Stomach (tissue), 8 donors: ENCODE measurements at regions not wholly inside any gene's neighbourhood (a gene's known extent, or its start where the extent isn't known, plus 50 kb on each side); places are given as distances from the start of the nearest gene placed in this dataset.

Experiments
- DNase-seq, 2 donors: peaks; one replicate each; pipeline versions ENCODE4 v3.0.0 to v3.0.0-alpha.2; 2013 to 2019
- H3K27ac ChIP-seq, 5 donors: fragments of 200-600 bp in 4 of 5; sonication (generic) in 4 of 5; one replicate each; pipeline ENCODE4 v1.5.1; 2013 to 2019; ENCODE audit warnings: mild to moderate bottlenecking in 1 of 5, moderate library complexity in 1 of 5
- H3K27me3 ChIP-seq, 3 donors: fragments of 200-600 bp; sonication (generic); one replicate each; pipeline ENCODE4 v1.5.1; 2017 to 2019; ENCODE audit warnings: mixed run types in 1 of 3
- H3K36me3 ChIP-seq, 4 donors: fragments of 200-600 bp; sonication (generic); 1 replicate in 3 of 4; 2 replicates in 1 of 4; pipeline ENCODE4 v1.5.1; 2016 to 2019
- H3K4me1 ChIP-seq, 4 donors: fragments of 200-600 bp; sonication (generic); one replicate each; pipeline ENCODE4 v1.5.1; 2016 to 2019
- H3K4me3 ChIP-seq, 4 donors: fragments of 200-600 bp; sonication (generic) in 3 of 4; one replicate each; pipeline ENCODE4 v1.5.1; 2016 to 2019; ENCODE audit warnings: mild to moderate bottlenecking in 1 of 4
- H3K9me3 ChIP-seq, 4 donors: fragments of 200-600 bp; sonication (generic); one replicate each; pipeline ENCODE4 v1.5.1; 2016 to 2019
- EP300 ChIP-seq: sonication (generic); formaldehyde crosslinking; IDR thresholded peaks from one replicate; pipeline ENCODE4 v1.6.1; 2017; ENCODE audit warnings: antibody characterized with exemption
- POLR2A ChIP-seq, 4 donors: fragments of 450-650 bp; IDR thresholded peaks; one replicate each; pipeline ENCODE4 v1.6.1; 2016; ENCODE audit warnings: antibody characterized with exemption in 4 of 4, control low read depth in 2 of 4, mild to moderate bottlenecking in 1 of 4, moderate library complexity in 1 of 4
- POLR2AphosphoS5 ChIP-seq, 3 donors: sonication (generic); formaldehyde crosslinking; IDR thresholded peaks; one replicate each; pipeline ENCODE4 v1.6.1; 2016; ENCODE audit warnings: antibody characterized with exemption in 3 of 3
- WGBS, 5 donors: extraction: QIAGEN DNeasy Blood & Tissue Kit in 3 of 5; methylation state at CpG; one replicate each; pipeline versions ENCODE4 v1.1.5 to v1.1.7; 2013 to 2018; 5-methylcytosine and 5-hydroxymethylcytosine counted together
- intact Hi-C: fragments of 100-400 bp; cut with DNase I; formaldehyde crosslinking; loops from one replicate; pipeline ENCODE4 v1.15.1; 2023; ENCODE audit warnings: low total_unique reads
- small RNA-seq, 4 donors: library from RNA; depleted of rRNA; stranded (forward); fragments of <200 nt; gene quantifications; one replicate each; pipeline ENCODE3, GENCODE V24; 2016
- TF ChIP-seq, protein P1 (sequence below), 7 experiments: fragments of 450-650 bp in 4 of 7; fragments of 200-600 bp in 3 of 7; sonication (generic) in 3 of 7; IDR thresholded peaks; one replicate each; pipeline ENCODE4 v1.5.1; 2016 to 2019; ENCODE audit warnings: antibody characterized with exemption in 7 of 7, control low read depth in 2 of 7, mild to moderate bottlenecking in 1 of 7
- donor health status: healthy with polysubstance abuse.
- donor health status: Bipolar disorder and iron deficiency.
- donor health status: healthy.

- intact Hi-C loops: no loop called here
Observed at GRCh38 chr5:17160756-17161040, 56.7 kb upstream of the BASP1 start.

DNA sequence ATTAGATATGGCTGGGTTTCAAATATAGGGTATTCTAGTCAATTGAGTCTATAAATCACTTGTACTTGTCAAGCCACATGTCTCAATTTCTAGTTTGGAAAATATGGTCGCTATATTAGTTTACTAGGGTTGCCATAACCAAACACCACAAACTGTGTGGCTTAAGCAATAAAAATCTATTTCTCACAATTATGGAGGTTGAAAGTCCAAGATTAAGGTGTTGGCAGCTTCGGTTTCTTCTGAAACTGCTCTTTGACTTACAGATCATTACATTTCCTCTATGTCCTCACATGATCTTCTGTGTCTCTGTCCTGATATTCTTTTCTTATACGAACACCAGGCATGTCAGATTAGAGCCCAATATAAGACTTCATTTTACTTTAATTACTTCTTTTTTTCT lies 55.8 kb upstream of the BASP1 start:
- H3K4me3 ChIP-seq: no peak overlapping the region
- H3K9me3 ChIP-seq: no peaks in the 10 kb centered on the region
- 78 to 96% (median 92%) methylated on average over 3 of the region's 3 CpGs for WGBS, 5 donors
- no peak overlapping the region for H3K27ac ChIP-seq
- H3K4me1 ChIP-seq: no peaks in the 10 kb centered on the region
- no peaks in the 10 kb centered on the region for H3K27me3 ChIP-seq
- intact Hi-C loops: no loop called here
- no peak for DNase-seq
- no peaks in the 10 kb centered on the region for H3K36me3 ChIP-seq
- TF ChIP-seq POLR2AphosphoS5 (IDR thresholded peaks at IDR 0.05): no peak
- no peak for TF ChIP-seq EP300
- TF ChIP-seq POLR2A (IDR thresholded peaks at IDR 0.05): no peak
- TF ChIP-seq, protein P1, sequence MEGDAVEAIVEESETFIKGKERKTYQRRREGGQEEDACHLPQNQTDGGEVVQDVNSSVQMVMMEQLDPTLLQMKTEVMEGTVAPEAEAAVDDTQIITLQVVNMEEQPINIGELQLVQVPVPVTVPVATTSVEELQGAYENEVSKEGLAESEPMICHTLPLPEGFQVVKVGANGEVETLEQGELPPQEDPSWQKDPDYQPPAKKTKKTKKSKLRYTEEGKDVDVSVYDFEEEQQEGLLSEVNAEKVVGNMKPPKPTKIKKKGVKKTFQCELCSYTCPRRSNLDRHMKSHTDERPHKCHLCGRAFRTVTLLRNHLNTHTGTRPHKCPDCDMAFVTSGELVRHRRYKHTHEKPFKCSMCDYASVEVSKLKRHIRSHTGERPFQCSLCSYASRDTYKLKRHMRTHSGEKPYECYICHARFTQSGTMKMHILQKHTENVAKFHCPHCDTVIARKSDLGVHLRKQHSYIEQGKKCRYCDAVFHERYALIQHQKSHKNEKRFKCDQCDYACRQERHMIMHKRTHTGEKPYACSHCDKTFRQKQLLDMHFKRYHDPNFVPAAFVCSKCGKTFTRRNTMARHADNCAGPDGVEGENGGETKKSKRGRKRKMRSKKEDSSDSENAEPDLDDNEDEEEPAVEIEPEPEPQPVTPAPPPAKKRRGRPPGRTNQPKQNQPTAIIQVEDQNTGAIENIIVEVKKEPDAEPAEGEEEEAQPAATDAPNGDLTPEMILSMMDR (IDR thresholded peaks at IDR 0.05): no peak

More at GRCh38 chr5:17160756-17161040, 56.7 kb upstream of the BASP1 start:
- H3K4me3 ChIP-seq: no peak overlapping the region
- TF ChIP-seq POLR2A (IDR thresholded peaks at IDR 0.05): no peak
- TF ChIP-seq EP300: no peak
- TF ChIP-seq POLR2AphosphoS5 (IDR thresholded peaks at IDR 0.05): no peak
- TF ChIP-seq, protein P1 (IDR thresholded peaks at IDR 0.05): no peak
- H3K27ac ChIP-seq: no peak overlapping the region
- H3K4me1 ChIP-seq: no peaks in the 10 kb centered on the region
- no peaks in the 10 kb centered on the region for H3K9me3 ChIP-seq
- 78 to 96% (median 93%) methylated on average over 2 of the region's 2 CpGs for WGBS, 5 donors
- no peak for DNase-seq
- no peaks in the 10 kb centered on the region for H3K27me3 ChIP-seq
- H3K36me3 ChIP-seq: no peaks in the 10 kb centered on the region

- no peaks in the 10 kb centered on the region for H3K9me3 ChIP-seq
- DNase-seq: no peak
- no peak overlapping the region for H3K4me3 ChIP-seq
- H3K27ac ChIP-seq: no peak overlapping the region
- no peaks in the 10 kb centered on the region for H3K27me3 ChIP-seq
- H3K4me1 ChIP-seq: no peaks in the 10 kb centered on the region
- H3K36me3 ChIP-seq: no peaks in the 10 kb centered on the region
- intact Hi-C loops: no loop called here
- TF ChIP-seq POLR2AphosphoS5 (IDR thresholded peaks at IDR 0.05) (no peak), POLR2A (IDR thresholded peaks at IDR 0.05) (no peak), EP300 (no peak)
- TF ChIP-seq, protein P1 (IDR thresholded peaks at IDR 0.05): no peak
Observed at GRCh38 chr5:17163221-17163620, 54.2 kb upstream of the BASP1 start.

DNA sequence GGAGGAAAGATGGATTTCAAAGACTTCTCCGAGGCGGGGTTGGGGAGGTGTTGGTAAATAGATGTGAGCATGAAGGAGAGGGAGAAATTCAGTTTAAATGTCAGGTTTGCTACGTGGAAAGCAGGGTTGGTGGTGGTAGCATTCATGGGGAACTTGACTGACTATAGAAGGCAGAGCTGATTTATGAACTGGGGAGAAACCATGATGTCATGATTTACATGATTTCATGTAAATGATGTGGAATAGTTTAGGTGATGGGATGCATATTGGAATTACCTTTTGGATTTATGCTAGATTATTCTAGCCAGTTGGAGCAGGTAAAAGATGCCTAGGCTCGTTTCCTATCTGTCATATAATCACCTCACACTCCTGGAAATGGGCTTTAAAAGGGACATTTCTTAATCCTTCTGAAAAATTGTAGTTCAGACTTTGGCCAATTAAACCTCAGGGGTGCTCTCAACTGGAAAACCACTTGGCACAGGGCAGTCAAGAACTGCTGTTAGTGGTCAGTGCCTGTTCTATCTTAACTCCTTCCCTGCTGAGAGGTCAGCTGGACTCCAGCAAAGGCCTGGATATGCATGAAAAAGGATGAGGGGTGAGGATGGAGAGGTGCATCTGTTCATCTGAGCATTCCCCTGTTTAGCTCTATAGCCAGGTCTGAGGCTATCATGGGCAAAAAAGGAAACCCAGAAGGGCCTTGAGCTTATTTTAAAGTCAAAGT lies 50.1 kb upstream of the BASP1 start:
- Histone ChIP-seq H3K4me3 (no peak overlapping the region), H3K27me3 (no peaks in the 10 kb centered on the region), H3K9me3 (no peaks in the 10 kb centered on the region), H3K4me1 (peaks cover 0 to 16% (median 12%) of the 10 kb centered on the region in 4 donors), H3K36me3 (no peaks in the 10 kb centered on the region), H3K27ac (no peak overlapping the region)
- intact Hi-C loops: no loop called here
- no peak for TF ChIP-seq EP300
- WGBS, 5 donors: 74 to 83% (median 76%) methylated on average over 4 of the region's 4 CpGs
- no peak for DNase-seq

Small RNA genes in the stretch of these regions (small RNA-seq; reads per million reads assigned to genes)
- gene RF00019 (0 reads per million in 4 donors), gene RNA5SP180 (0 reads per million in 4 donors)
